ENCODE measurements at regions not wholly inside any gene's neighbourhood (a gene's known extent, or its start where the extent isn't known, plus 50 kb on each side); places are given as distances from the start of the nearest gene placed in this dataset.

- no peak for TF ChIP-seq MXI1 (conservative IDR thresholded peaks at IDR 0.05; ENCODE audit: poor library complexity, severe bottlenecking)
- TF ChIP-seq POLR2AphosphoS5 (IDR thresholded peaks at IDR 0.05) = no peak
- TF ChIP-seq EZH2 (IDR thresholded peaks at IDR 0.05; ENCODE audit: borderline replicate concordance, insufficient read depth, low read length, poor library complexity, severe bottlenecking) = no peak
- TF ChIP-seq, protein P1, sequence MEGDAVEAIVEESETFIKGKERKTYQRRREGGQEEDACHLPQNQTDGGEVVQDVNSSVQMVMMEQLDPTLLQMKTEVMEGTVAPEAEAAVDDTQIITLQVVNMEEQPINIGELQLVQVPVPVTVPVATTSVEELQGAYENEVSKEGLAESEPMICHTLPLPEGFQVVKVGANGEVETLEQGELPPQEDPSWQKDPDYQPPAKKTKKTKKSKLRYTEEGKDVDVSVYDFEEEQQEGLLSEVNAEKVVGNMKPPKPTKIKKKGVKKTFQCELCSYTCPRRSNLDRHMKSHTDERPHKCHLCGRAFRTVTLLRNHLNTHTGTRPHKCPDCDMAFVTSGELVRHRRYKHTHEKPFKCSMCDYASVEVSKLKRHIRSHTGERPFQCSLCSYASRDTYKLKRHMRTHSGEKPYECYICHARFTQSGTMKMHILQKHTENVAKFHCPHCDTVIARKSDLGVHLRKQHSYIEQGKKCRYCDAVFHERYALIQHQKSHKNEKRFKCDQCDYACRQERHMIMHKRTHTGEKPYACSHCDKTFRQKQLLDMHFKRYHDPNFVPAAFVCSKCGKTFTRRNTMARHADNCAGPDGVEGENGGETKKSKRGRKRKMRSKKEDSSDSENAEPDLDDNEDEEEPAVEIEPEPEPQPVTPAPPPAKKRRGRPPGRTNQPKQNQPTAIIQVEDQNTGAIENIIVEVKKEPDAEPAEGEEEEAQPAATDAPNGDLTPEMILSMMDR (IDR thresholded peaks at IDR 0.05; ENCODE audit: poor library complexity, severe bottlenecking) = no peak
- TF ChIP-seq REST (IDR thresholded peaks at IDR 0.05; ENCODE audit: borderline replicate concordance) = no peak
- TF ChIP-seq TAF1 (IDR thresholded peaks at IDR 0.05; ENCODE audit: low read depth) = no peak
Observed at GRCh38 chr6:80640176-80640575, 533.7 kb downstream of the BCKDHB start.
